ENCODE measurements at regions not wholly inside any gene's neighbourhood (a gene's known extent, or its start where the extent isn't known, plus 50 kb on each side); places are given as distances from the start of the nearest gene placed in this dataset.

- intact Hi-C loops (cut with micrococcal nuclease): no loop called here
- ATAC-seq (no peak), DNase-seq (ENCODE audit: low read depth, low spot score) (no peak)
- no peaks in the 10 kb centered on the region for H4K20me1 ChIP-seq (ENCODE audit: insufficient read depth)
- H3K9me2 ChIP-seq (ENCODE audit: insufficient read depth): no peaks in the 10 kb centered on the region
- H3K79me2 ChIP-seq (ENCODE audit: insufficient read depth, low read length): no peaks in the 10 kb centered on the region
- no peak overlapping the region for H3K4me2 ChIP-seq (ENCODE audit: low read length)
- H3K27ac ChIP-seq (ENCODE audit: low read depth, low read length): no peak overlapping the region
- TF ChIP-seq SP1 (IDR thresholded peaks at IDR 0.05; ENCODE audit: low read depth) (no peak), EZH2phosphoT487 (IDR thresholded peaks at IDR 0.05; ENCODE audit: borderline replicate concordance) (no peak), EGR1 (IDR thresholded peaks at IDR 0.05; ENCODE audit: low read depth) (no peak), CBX3 (IDR thresholded peaks at IDR 0.05; ENCODE audit: low read depth) (no peak), ZNF274 (IDR thresholded peaks at IDR 0.05; ENCODE audit: low read depth, low read length) (no peak), ZFX (IDR thresholded peaks at IDR 0.05) (no peak), RAD21 (IDR thresholded peaks at IDR 0.05; ENCODE audit: low read depth) (no peak), EZH2 (IDR thresholded peaks at IDR 0.05) (no peak), TCF7L2 (IDR thresholded peaks at IDR 0.05; ENCODE audit: borderline replicate concordance, extremely low read depth, insufficient read depth, insufficient read length) (no peak), JUND (IDR thresholded peaks at IDR 0.05) (no peak)
- TF ChIP-seq, protein P1, sequence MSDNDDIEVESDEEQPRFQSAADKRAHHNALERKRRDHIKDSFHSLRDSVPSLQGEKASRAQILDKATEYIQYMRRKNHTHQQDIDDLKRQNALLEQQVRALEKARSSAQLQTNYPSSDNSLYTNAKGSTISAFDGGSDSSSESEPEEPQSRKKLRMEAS (IDR thresholded peaks at IDR 0.05): no peak
- TF ChIP-seq, protein P2, sequence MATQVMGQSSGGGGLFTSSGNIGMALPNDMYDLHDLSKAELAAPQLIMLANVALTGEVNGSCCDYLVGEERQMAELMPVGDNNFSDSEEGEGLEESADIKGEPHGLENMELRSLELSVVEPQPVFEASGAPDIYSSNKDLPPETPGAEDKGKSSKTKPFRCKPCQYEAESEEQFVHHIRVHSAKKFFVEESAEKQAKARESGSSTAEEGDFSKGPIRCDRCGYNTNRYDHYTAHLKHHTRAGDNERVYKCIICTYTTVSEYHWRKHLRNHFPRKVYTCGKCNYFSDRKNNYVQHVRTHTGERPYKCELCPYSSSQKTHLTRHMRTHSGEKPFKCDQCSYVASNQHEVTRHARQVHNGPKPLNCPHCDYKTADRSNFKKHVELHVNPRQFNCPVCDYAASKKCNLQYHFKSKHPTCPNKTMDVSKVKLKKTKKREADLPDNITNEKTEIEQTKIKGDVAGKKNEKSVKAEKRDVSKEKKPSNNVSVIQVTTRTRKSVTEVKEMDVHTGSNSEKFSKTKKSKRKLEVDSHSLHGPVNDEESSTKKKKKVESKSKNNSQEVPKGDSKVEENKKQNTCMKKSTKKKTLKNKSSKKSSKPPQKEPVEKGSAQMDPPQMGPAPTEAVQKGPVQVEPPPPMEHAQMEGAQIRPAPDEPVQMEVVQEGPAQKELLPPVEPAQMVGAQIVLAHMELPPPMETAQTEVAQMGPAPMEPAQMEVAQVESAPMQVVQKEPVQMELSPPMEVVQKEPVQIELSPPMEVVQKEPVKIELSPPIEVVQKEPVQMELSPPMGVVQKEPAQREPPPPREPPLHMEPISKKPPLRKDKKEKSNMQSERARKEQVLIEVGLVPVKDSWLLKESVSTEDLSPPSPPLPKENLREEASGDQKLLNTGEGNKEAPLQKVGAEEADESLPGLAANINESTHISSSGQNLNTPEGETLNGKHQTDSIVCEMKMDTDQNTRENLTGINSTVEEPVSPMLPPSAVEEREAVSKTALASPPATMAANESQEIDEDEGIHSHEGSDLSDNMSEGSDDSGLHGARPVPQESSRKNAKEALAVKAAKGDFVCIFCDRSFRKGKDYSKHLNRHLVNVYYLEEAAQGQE (IDR thresholded peaks at IDR 0.05; ENCODE audit: low read depth): no peak
- TF ChIP-seq, protein P3, sequence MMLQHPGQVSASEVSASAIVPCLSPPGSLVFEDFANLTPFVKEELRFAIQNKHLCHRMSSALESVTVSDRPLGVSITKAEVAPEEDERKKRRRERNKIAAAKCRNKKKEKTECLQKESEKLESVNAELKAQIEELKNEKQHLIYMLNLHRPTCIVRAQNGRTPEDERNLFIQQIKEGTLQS (IDR thresholded peaks at IDR 0.05): no peak
- TF ChIP-seq, protein P4, sequence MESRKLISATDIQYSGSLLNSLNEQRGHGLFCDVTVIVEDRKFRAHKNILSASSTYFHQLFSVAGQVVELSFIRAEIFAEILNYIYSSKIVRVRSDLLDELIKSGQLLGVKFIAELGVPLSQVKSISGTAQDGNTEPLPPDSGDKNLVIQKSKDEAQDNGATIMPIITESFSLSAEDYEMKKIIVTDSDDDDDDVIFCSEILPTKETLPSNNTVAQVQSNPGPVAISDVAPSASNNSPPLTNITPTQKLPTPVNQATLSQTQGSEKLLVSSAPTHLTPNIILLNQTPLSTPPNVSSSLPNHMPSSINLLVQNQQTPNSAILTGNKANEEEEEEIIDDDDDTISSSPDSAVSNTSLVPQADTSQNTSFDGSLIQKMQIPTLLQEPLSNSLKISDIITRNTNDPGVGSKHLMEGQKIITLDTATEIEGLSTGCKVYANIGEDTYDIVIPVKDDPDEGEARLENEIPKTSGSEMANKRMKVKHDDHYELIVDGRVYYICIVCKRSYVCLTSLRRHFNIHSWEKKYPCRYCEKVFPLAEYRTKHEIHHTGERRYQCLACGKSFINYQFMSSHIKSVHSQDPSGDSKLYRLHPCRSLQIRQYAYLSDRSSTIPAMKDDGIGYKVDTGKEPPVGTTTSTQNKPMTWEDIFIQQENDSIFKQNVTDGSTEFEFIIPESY (IDR thresholded peaks at IDR 0.05; ENCODE audit: extremely low read depth, insufficient replicate concordance, low read length): no peak
- no peak overlapping the region for H3K9ac ChIP-seq (ENCODE audit: low read length)
- H3K4me3 ChIP-seq (replicated peaks in 1 of 2; ENCODE audit: low read depth in 1 of 2, low read length in 2 of 2): no peak overlapping the region
- ChIA-PET CTCF (no interaction called here), RAD21 (ENCODE audit: low non-redundant PET in 1 of 2, low total read pairs in 2 of 2, uncharacterized antibody in 2 of 2, unreplicated experiment in 2 of 2) (no interaction called here), POLR2A (no interaction called here)
- H2AFZ ChIP-seq (ENCODE audit: low read depth, low read length, poor library complexity, severe bottlenecking): no peak overlapping the region
- H3K4me1 ChIP-seq (ENCODE audit: control insufficient read depth in 1 of 2, insufficient read depth in 2 of 2, low read length in 2 of 2): no peaks in the 10 kb centered on the region
- H3K27me3 ChIP-seq (ENCODE audit: insufficient read depth, low read length): no peaks in the 10 kb centered on the region
- peaks cover 4 to 5% of the 10 kb centered on the region in 2 experiments; a peak in 1 of 4 replicates for H3K9me3 ChIP-seq (ENCODE audit: control insufficient read depth in 1 of 2, insufficient read depth in 1 of 2, low read depth in 1 of 2, low read length in 2 of 2)
- BruUV-seq (replicated peaks): no TSS peak
- H3K36me3 ChIP-seq (ENCODE audit: control insufficient read depth in 1 of 2, insufficient read depth in 2 of 2, low read length in 2 of 2): no peaks in the 10 kb centered on the region
Observed at GRCh38 chr7:9283246-9283645, 849.8 kb downstream of the NXPH1 start.
